K562 (cell line): ENCODE measurements at regions not wholly inside any gene's neighbourhood (a gene's known extent, or its start where the extent isn't known, plus 50 kb on each side); places are given as distances from the start of the nearest gene placed in this dataset.

Experiments
- CBFB ChIP-seq: sonication (generic); formaldehyde crosslinking; IDR thresholded peaks from 2 replicates; pipeline ENCODE4 v1.4.0; 2020; ENCODE audit warnings: mild to moderate bottlenecking, missing genetic modification reagents
- EGR1 ChIP-seq: fragments of 450-650 bp; conservative IDR thresholded peaks from 2 replicates; pipeline ENCODE4 v1.6.1; 2017; ENCODE audit warnings: mild to moderate bottlenecking
- EP400 ChIP-seq: fragments of 450-650 bp; IDR thresholded peaks from 2 replicates; pipeline ENCODE4 v1.6.1; 2017; ENCODE audit warnings: antibody characterized with exemption, mild to moderate bottlenecking, moderate library complexity
- JUN ChIP-seq, 2 experiments: sonication (generic) in 1 of 2; formaldehyde crosslinking in 1 of 2; IDR thresholded peaks; 2 replicates each; pipeline versions ENCODE4 v1.6.1 to v1.8.0; 2012 to 2022; ENCODE audit warnings: borderline replicate concordance in 2 of 2, mild to moderate bottlenecking in 2 of 2, improper control_type of control experiment in 1 of 2, low read depth in 1 of 2, low read length in 1 of 2, missing genetic modification reagents in 1 of 2
- MTA3 ChIP-seq: fragments of 450-650 bp; formaldehyde crosslinking; IDR thresholded peaks from 2 replicates; pipeline ENCODE4 v1.6.1; 2017; ENCODE audit warnings: mild to moderate bottlenecking, borderline replicate concordance
- RFX5 ChIP-seq: IDR thresholded peaks from 2 replicates; pipeline ENCODE4 v1.6.1; 2011; ENCODE audit warnings: low read depth, mild to moderate bottlenecking, improper control_type of control experiment, low read length
- SMARCA4 ChIP-seq: fragments of 450-650 bp; IDR thresholded peaks from 2 replicates; pipeline ENCODE4 v1.6.1; 2016
- SP1 ChIP-seq: sonication (generic); formaldehyde crosslinking; IDR thresholded peaks from 2 replicates; pipeline ENCODE4 v1.8.1; 2022; ENCODE audit warnings: mild to moderate bottlenecking, missing genetic modification reagents
- U2AF1 ChIP-seq: fragments of 200-400 bp; formaldehyde crosslinking; optimal IDR thresholded peaks from 2 replicates; pipeline ENCODE3; 2017; ENCODE audit warnings: mild to moderate bottlenecking, low read depth, low read length, moderate library complexity
- ZNF121 ChIP-seq: sonication (generic); formaldehyde crosslinking; conservative IDR thresholded peaks from 2 replicates; pipeline ENCODE4 v1.8.0; 2022; ENCODE audit warnings: missing genetic modification reagents
- ZNF133 ChIP-seq: fragments of 250-450 bp; sonication (Bioruptor Pico); IDR thresholded peaks from 2 replicates; pipeline ENCODE4 v1.4.0; 2020; ENCODE audit warnings: mild to moderate bottlenecking
- ZNF184 ChIP-seq: sonication (generic); formaldehyde crosslinking; IDR thresholded peaks from 2 replicates; pipeline ENCODE4 v1.5.0; 2020; ENCODE audit warnings: missing genetic modification reagents
- ZNF253 ChIP-seq: fragments of 250-450 bp; sonication (Bioruptor Pico); conservative IDR thresholded peaks from 2 replicates; pipeline ENCODE4 v1.6.1; 2021; ENCODE audit warnings: mild to moderate bottlenecking
- TF ChIP-seq, protein P1 (sequence below): sonication (generic); formaldehyde crosslinking; IDR thresholded peaks from 2 replicates; pipeline ENCODE4 v1.8.0; 2022; ENCODE audit warnings: mild to moderate bottlenecking, missing genetic modification reagents
- TF ChIP-seq, protein P2 (sequence below), 3 experiments: IDR thresholded peaks in 2 of 3; conservative IDR thresholded peaks in 1 of 3; 2 replicates each; pipeline ENCODE4 v1.5.1; 2011 to 2012; ENCODE audit warnings: low read length in 3 of 3, mild to moderate bottlenecking in 3 of 3, control low read depth in 2 of 3, improper control_type of control experiment in 1 of 3, inconsistent platforms in 1 of 3, low read depth in 1 of 3, mixed read lengths in 1 of 3, moderate library complexity in 1 of 3; ENCODE audit not compliant: insufficient read depth in 2 of 3
- TF ChIP-seq, protein P3 (sequence below): fragments of 250-450 bp; sonication (Bioruptor Pico); IDR thresholded peaks from 2 replicates; pipeline ENCODE4 v1.4.0; 2020; ENCODE audit warnings: mild to moderate bottlenecking, moderate library complexity
- TF ChIP-seq, protein P4 (sequence below): fragments of 450-650 bp; formaldehyde crosslinking; IDR thresholded peaks from 2 replicates; pipeline ENCODE4 v1.4.0; 2020; ENCODE audit warnings: mild to moderate bottlenecking, moderate library complexity
- TF ChIP-seq, protein P5 (sequence below): fragments of 450-650 bp; IDR thresholded peaks from 2 replicates; pipeline ENCODE4 v1.7.1; 2018; ENCODE audit warnings: mild to moderate bottlenecking, low read depth; ENCODE audit not compliant: partially characterized antibody
- TF ChIP-seq, protein P6 (sequence below): fragments of 250-450 bp; sonication (Bioruptor Pico); IDR thresholded peaks from 2 replicates; pipeline ENCODE4 v1.8.0; 2022; ENCODE audit warnings: moderate library complexity, mild to moderate bottlenecking, inconsistent platforms

DNA sequence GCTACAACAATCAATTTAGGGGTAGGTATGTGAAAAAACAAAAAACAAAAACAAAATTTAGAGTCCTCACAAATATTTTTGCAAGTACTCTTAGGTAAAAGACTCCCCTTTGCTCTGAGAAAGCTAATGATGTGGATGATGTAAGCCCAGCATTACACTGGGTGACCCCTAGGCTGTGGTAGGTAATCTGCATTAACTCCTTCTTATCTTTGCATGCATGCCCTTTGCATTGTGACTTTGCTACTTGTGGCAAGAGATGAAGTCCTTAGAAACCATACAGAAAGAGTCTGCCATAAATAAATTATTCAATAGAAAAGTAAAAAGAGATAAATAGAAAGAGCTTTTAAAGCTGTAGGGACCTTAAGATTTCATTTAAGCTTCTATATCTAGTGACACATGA is 159.7 kb upstream of the MBNL1 start (continued):
- TF ChIP-seq, protein P1, sequence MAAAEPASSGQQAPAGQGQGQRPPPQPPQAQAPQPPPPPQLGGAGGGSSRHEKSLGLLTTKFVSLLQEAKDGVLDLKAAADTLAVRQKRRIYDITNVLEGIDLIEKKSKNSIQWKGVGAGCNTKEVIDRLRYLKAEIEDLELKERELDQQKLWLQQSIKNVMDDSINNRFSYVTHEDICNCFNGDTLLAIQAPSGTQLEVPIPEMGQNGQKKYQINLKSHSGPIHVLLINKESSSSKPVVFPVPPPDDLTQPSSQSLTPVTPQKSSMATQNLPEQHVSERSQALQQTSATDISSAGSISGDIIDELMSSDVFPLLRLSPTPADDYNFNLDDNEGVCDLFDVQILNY (CRISPR knock-in tag) = no peak
- TF ChIP-seq, protein P2, sequence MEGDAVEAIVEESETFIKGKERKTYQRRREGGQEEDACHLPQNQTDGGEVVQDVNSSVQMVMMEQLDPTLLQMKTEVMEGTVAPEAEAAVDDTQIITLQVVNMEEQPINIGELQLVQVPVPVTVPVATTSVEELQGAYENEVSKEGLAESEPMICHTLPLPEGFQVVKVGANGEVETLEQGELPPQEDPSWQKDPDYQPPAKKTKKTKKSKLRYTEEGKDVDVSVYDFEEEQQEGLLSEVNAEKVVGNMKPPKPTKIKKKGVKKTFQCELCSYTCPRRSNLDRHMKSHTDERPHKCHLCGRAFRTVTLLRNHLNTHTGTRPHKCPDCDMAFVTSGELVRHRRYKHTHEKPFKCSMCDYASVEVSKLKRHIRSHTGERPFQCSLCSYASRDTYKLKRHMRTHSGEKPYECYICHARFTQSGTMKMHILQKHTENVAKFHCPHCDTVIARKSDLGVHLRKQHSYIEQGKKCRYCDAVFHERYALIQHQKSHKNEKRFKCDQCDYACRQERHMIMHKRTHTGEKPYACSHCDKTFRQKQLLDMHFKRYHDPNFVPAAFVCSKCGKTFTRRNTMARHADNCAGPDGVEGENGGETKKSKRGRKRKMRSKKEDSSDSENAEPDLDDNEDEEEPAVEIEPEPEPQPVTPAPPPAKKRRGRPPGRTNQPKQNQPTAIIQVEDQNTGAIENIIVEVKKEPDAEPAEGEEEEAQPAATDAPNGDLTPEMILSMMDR (IDR thresholded peaks at IDR 0.05 in 2 of 3, conservative IDR thresholded peaks at IDR 0.05 in 1 of 3; ENCODE audit: insufficient read depth in 2 of 3, low read depth in 1 of 3, low read length in 3 of 3) = peak in 2 of 3 experiments; percentile 20 to 21; a peak in 2 of 6 replicates
- TF ChIP-seq, protein P3, sequence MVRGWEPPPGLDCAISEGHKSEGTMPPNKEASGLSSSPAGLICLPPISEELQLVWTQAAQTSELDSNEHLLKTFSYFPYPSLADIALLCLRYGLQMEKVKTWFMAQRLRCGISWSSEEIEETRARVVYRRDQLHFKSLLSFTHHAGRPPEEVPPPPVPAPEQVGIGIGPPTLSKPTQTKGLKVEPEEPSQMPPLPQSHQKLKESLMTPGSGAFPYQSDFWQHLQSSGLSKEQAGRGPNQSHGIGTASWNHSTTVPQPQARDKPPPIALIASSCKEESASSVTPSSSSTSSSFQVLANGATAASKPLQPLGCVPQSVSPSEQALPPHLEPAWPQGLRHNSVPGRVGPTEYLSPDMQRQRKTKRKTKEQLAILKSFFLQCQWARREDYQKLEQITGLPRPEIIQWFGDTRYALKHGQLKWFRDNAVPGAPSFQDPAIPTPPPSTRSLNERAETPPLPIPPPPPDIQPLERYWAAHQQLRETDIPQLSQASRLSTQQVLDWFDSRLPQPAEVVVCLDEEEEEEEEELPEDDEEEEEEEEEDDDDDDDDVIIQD (CRISPR knock-in tag) = no peak
- TF ChIP-seq CBFB (CRISPR knock-in tag) (no peak), SMARCA4 (peak; percentile 95), ZNF253 (CRISPR knock-in tag) (no peak), MTA3 (0 out of 2 replicates have a peak, but pooled peaks have one; percentile 68), RFX5 (no peak), ZNF133 (CRISPR knock-in tag) (no peak), ZNF184 (CRISPR knock-in tag) (no peak), EP400 (peak; percentile 62), JUN (IDR thresholded peaks at IDR 0.05; ENCODE audit: borderline replicate concordance, low read depth, low read length) (peak; percentile 54; the same call in 1 of the 2 replicates), JUN (CRISPR knock-in tag; IDR thresholded peaks at IDR 0.05; ENCODE audit: borderline replicate concordance) (no peak), ZNF121 (CRISPR knock-in tag) (no peak), U2AF1 (no peak), EGR1 (no peak), SP1 (CRISPR knock-in tag) (peak; percentile 23; the same call in 1 of the 2 replicates)
- TF ChIP-seq, protein P4, sequence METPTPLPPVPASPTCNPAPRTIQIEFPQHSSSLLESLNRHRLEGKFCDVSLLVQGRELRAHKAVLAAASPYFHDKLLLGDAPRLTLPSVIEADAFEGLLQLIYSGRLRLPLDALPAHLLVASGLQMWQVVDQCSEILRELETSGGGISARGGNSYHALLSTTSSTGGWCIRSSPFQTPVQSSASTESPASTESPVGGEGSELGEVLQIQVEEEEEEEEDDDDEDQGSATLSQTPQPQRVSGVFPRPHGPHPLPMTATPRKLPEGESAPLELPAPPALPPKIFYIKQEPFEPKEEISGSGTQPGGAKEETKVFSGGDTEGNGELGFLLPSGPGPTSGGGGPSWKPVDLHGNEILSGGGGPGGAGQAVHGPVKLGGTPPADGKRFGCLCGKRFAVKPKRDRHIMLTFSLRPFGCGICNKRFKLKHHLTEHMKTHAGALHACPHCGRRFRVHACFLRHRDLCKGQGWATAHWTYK (CRISPR knock-in tag) = no peak
- TF ChIP-seq, protein P5, sequence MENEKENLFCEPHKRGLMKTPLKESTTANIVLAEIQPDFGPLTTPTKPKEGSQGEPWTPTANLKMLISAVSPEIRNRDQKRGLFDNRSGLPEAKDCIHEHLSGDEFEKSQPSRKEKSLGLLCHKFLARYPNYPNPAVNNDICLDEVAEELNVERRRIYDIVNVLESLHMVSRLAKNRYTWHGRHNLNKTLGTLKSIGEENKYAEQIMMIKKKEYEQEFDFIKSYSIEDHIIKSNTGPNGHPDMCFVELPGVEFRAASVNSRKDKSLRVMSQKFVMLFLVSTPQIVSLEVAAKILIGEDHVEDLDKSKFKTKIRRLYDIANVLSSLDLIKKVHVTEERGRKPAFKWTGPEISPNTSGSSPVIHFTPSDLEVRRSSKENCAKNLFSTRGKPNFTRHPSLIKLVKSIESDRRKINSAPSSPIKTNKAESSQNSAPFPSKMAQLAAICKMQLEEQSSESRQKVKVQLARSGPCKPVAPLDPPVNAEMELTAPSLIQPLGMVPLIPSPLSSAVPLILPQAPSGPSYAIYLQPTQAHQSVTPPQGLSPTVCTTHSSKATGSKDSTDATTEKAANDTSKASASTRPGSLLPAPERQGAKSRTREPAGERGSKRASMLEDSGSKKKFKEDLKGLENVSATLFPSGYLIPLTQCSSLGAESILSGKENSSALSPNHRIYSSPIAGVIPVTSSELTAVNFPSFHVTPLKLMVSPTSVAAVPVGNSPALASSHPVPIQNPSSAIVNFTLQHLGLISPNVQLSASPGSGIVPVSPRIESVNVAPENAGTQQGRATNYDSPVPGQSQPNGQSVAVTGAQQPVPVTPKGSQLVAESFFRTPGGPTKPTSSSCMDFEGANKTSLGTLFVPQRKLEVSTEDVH = no peak
- TF ChIP-seq, protein P6, sequence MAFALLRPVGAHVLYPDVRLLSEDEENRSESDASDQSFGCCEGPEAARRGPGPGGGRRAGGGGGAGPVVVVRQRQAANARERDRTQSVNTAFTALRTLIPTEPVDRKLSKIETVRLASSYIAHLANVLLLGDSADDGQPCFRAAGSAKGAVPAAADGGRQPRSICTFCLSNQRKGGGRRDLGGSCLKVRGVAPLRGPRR = no peak
